ENCODE measurements at regions not wholly inside any gene's neighbourhood (a gene's known extent, or its start where the extent isn't known, plus 50 kb on each side); places are given as distances from the start of the nearest gene placed in this dataset.

DNA sequence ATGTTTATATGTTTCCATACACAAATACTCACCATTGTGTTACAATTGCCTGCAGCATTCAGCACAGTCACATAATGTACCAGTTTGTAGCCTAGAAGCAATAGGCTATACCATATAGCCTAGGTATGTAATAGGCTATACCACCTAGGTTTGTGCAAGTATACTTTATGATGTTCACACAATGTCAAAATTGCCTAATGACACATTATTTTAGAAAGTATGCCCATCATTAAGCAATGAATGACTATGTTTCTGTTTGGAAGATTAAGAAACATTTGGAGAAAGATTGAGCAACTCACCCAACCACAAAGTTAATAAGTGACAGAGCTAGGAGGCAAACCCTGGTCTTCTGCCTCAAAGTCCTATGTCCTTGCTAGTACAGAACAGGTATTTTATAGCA is 96.8 kb upstream of the GRIA3 start:
- TF ChIP-seq KDM1A (IDR thresholded peaks at IDR 0.05; ENCODE audit: borderline replicate concordance) (no peak), CTCF (IDR thresholded peaks at IDR 0.05 in 2 of 3, conservative IDR thresholded peaks at IDR 0.05 in 1 of 3; ENCODE audit: control insufficient read depth in 2 of 3, extremely low read depth in 1 of 3, insufficient read depth in 1 of 3, low read depth in 3 of 3, low read length in 3 of 3) (no peak), MYC (IDR thresholded peaks at IDR 0.05; ENCODE audit: insufficient read depth, insufficient read length, insufficient replicate concordance, low read length, severe bottlenecking) (no peak), JUND (IDR thresholded peaks at IDR 0.05; ENCODE audit: low read depth, low read length) (no peak), NR2C2 (IDR thresholded peaks at IDR 0.05; ENCODE audit: borderline replicate concordance, control insufficient read depth, insufficient read length, low read depth) (no peak), POLR2AphosphoS5 (IDR thresholded peaks at IDR 0.05; ENCODE audit: low read length) (no peak), DPF2 (IDR thresholded peaks at IDR 0.05) (no peak), CHD1 (IDR thresholded peaks at IDR 0.05; ENCODE audit: low read depth, low read length) (no peak), EGR1 (IDR thresholded peaks at IDR 0.05; ENCODE audit: borderline replicate concordance in 1 of 2, low read depth in 2 of 2, low read length in 2 of 2) (no peak), YY1 (IDR thresholded peaks at IDR 0.05; ENCODE audit: low read depth, low read length) (no peak), EZH2 (IDR thresholded peaks at IDR 0.05; ENCODE audit: borderline replicate concordance, control insufficient read depth, low read depth, low read length) (no peak), PBX3 (IDR thresholded peaks at IDR 0.05; ENCODE audit: insufficient replicate concordance, low read depth, low read length) (no peak)
- TF ChIP-seq, protein P1, sequence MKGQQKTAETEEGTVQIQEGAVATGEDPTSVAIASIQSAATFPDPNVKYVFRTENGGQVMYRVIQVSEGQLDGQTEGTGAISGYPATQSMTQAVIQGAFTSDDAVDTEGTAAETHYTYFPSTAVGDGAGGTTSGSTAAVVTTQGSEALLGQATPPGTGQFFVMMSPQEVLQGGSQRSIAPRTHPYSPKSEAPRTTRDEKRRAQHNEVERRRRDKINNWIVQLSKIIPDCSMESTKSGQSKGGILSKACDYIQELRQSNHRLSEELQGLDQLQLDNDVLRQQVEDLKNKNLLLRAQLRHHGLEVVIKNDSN (IDR thresholded peaks at IDR 0.05; ENCODE audit: borderline replicate concordance, extremely low read length, insufficient read depth, low read depth, low read length): no peak

All from GM12878 (cell line).